SK-N-SH treated with all-trans-retinoic acid at 6 μM for 48 hours (cell line): ENCODE measurements at regions not wholly inside any gene's neighbourhood (a gene's known extent, or its start where the extent isn't known, plus 50 kb on each side); places are given as distances from the start of the nearest gene placed in this dataset.
"Not testable (repeated sequence)": the region's sequence is repeated elsewhere in the genome, so short reads cannot be mapped to it uniquely, and the experiment has no call there.

Experiments
- ARNTL ChIP-seq: fragments of 450-650 bp; formaldehyde crosslinking; IDR thresholded peaks from 2 replicates; pipeline ENCODE4 v1.5.0; 2020; ENCODE audit warnings: low read depth, mild to moderate bottlenecking, moderate library complexity, borderline replicate concordance
- CSDC2 ChIP-seq: fragments of 250-450 bp; sonication (Bioruptor Pico); IDR thresholded peaks from 2 replicates; pipeline ENCODE4 v1.5.0; 2020; ENCODE audit warnings: mild to moderate bottlenecking, moderate library complexity
- ESRRG ChIP-seq: fragments of 250-450 bp; sonication (Bioruptor Pico); IDR thresholded peaks from 2 replicates; pipeline ENCODE4 v1.6.1; 2021; ENCODE audit warnings: mild to moderate bottlenecking
- ISL1 ChIP-seq: fragments of 250-450 bp; sonication (Bioruptor Pico); IDR thresholded peaks from 2 replicates; pipeline ENCODE4 v2.1.2; 2022; ENCODE audit warnings: mild to moderate bottlenecking, moderate library complexity
- RARB ChIP-seq: fragments of 250-450 bp; sonication (Bioruptor Pico); IDR thresholded peaks from 2 replicates; pipeline ENCODE4 v1.8.0; 2021; ENCODE audit warnings: mild to moderate bottlenecking, moderate library complexity
- TCF4 ChIP-seq: fragments of 250-450 bp; sonication (Bioruptor Pico); IDR thresholded peaks from 2 replicates; pipeline ENCODE4 v1.8.0; 2021; ENCODE audit warnings: mild to moderate bottlenecking, moderate library complexity, borderline replicate concordance
- ZFP3 ChIP-seq: fragments of 250-450 bp; sonication (Bioruptor Pico); IDR thresholded peaks from 2 replicates; pipeline ENCODE4 v1.5.0; 2020; ENCODE audit warnings: mild to moderate bottlenecking, moderate library complexity
- ZFP30 ChIP-seq: fragments of 450-650 bp; formaldehyde crosslinking; IDR thresholded peaks from 2 replicates; pipeline ENCODE4 v1.5.0; 2022; ENCODE audit warnings: mild to moderate bottlenecking, moderate library complexity
- TF ChIP-seq, protein P1 (sequence below): fragments of 250-450 bp; sonication (Bioruptor Pico); IDR thresholded peaks from 2 replicates; pipeline ENCODE4 v1.8.0; 2020; ENCODE audit warnings: mild to moderate bottlenecking, moderate library complexity, borderline replicate concordance
- TF ChIP-seq, protein P2 (sequence below): fragments of 250-450 bp; sonication (Bioruptor Pico); IDR thresholded peaks from 2 replicates; pipeline ENCODE4 v1.5.1; 2021; ENCODE audit warnings: mild to moderate bottlenecking, moderate library complexity
- TF ChIP-seq, protein P3 (sequence below): fragments of 250-450 bp; sonication (Bioruptor Pico); IDR thresholded peaks from 2 replicates; pipeline ENCODE4 v1.5.1; 2020; ENCODE audit warnings: low read depth, mild to moderate bottlenecking, moderate library complexity

DNA sequence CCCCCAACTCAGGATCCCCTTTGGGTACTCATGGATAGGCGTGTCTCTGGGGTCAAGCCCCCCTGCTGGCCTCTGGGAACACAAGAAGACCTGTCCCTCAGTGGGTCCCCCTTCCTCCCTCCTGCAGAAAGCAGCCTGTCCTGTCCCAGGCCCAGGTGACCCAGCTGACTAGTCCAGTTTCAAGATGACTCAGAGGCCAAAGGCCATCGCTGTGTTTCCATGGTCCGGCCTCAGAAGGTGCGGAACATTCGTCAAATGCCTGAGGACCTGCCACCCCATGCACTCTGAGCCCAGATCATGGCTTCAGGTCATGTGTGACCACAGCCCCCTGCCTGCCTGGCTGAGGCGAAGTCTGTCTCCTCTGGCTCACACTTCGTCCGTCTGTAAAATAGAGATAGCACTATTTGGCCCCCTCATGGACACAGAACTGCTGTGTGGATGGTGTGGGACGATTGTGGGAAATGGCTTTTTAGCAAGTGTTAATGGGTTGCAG is 71.4 kb upstream of the SPDYE9 start:
- TF ChIP-seq ARNTL (CRISPR knock-in tag); CSDC2 (CRISPR knock-in tag); ESRRG; RARB (CRISPR knock-in tag); ISL1; TCF4 (CRISPR knock-in tag); ZFP30 (CRISPR knock-in tag); ZFP3 (CRISPR knock-in tag): not testable (repeated sequence)
- TF ChIP-seq, protein P1, sequence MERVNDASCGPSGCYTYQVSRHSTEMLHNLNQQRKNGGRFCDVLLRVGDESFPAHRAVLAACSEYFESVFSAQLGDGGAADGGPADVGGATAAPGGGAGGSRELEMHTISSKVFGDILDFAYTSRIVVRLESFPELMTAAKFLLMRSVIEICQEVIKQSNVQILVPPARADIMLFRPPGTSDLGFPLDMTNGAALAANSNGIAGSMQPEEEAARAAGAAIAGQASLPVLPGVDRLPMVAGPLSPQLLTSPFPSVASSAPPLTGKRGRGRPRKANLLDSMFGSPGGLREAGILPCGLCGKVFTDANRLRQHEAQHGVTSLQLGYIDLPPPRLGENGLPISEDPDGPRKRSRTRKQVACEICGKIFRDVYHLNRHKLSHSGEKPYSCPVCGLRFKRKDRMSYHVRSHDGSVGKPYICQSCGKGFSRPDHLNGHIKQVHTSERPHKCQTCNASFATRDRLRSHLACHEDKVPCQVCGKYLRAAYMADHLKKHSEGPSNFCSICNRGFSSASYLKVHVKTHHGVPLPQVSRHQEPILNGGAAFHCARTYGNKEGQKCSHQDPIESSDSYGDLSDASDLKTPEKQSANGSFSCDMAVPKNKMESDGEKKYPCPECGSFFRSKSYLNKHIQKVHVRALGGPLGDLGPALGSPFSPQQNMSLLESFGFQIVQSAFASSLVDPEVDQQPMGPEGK (CRISPR knock-in tag), result not testable (repeated sequence)
- TF ChIP-seq, protein P2, sequence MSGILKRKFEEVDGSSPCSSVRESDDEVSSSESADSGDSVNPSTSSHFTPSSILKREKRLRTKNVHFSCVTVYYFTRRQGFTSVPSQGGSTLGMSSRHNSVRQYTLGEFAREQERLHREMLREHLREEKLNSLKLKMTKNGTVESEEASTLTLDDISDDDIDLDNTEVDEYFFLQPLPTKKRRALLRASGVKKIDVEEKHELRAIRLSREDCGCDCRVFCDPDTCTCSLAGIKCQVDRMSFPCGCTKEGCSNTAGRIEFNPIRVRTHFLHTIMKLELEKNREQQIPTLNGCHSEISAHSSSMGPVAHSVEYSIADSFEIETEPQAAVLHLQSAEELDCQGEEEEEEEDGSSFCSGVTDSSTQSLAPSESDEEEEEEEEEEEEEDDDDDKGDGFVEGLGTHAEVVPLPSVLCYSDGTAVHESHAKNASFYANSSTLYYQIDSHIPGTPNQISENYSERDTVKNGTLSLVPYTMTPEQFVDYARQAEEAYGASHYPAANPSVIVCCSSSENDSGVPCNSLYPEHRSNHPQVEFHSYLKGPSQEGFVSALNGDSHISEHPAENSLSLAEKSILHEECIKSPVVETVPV, result not testable (repeated sequence)
- TF ChIP-seq, protein P3, sequence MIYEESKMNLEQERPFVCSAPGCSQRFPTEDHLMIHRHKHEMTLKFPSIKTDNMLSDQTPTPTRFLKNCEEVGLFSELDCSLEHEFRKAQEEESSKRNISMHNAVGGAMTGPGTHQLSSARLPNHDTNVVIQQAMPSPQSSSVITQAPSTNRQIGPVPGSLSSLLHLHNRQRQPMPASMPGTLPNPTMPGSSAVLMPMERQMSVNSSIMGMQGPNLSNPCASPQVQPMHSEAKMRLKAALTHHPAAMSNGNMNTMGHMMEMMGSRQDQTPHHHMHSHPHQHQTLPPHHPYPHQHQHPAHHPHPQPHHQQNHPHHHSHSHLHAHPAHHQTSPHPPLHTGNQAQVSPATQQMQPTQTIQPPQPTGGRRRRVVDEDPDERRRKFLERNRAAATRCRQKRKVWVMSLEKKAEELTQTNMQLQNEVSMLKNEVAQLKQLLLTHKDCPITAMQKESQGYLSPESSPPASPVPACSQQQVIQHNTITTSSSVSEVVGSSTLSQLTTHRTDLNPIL, result not testable (repeated sequence)
